ENCODE measurements at regions not wholly inside any gene's neighbourhood (a gene's known extent, or its start where the extent isn't known, plus 50 kb on each side); places are given as distances from the start of the nearest gene placed in this dataset.

GRCh38 chr4:74623041-74623440 lies 171.3 kb downstream of the BTC start:
- H3K4me1 ChIP-seq (ENCODE audit: control insufficient read depth, insufficient read depth, low read length): no peaks in the 10 kb centered on the region
- H3K4me3 ChIP-seq (ENCODE audit: low read length): no peak overlapping the region
- H3K9ac ChIP-seq (ENCODE audit: low read length): no peak overlapping the region
- H3K36me3 ChIP-seq (ENCODE audit: control insufficient read depth, insufficient read depth, low read length): no peaks in the 10 kb centered on the region
- no peaks in the 10 kb centered on the region for H3K27me3 ChIP-seq (ENCODE audit: control insufficient read depth, insufficient read depth, low read length)
- H3K27ac ChIP-seq (ENCODE audit: low read depth, low read length): no peak overlapping the region

GRCh38 chr4:74624351-74625151 lies 169.8 kb downstream of the BTC start:
- Histone ChIP-seq H3K9ac (ENCODE audit: low read length) (no peak overlapping the region), H3K27ac (ENCODE audit: low read depth, low read length) (no peak overlapping the region), H3K4me1 (ENCODE audit: control insufficient read depth, insufficient read depth, low read length) (no peaks in the 10 kb centered on the region), H3K27me3 (ENCODE audit: control insufficient read depth, insufficient read depth, low read length) (no peaks in the 10 kb centered on the region), H3K4me3 (ENCODE audit: low read length) (no peak overlapping the region), H3K36me3 (ENCODE audit: control insufficient read depth, insufficient read depth, low read length) (no peaks in the 10 kb centered on the region)

- Histone ChIP-seq H3K4me1 (ENCODE audit: control insufficient read depth, insufficient read depth, low read length) (no peaks in the 10 kb centered on the region), H3K27me3 (ENCODE audit: control insufficient read depth, insufficient read depth, low read length) (no peaks in the 10 kb centered on the region), H3K4me3 (ENCODE audit: low read length) (no peak overlapping the region), H3K27ac (ENCODE audit: low read depth, low read length) (no peak overlapping the region), H3K36me3 (ENCODE audit: control insufficient read depth, insufficient read depth, low read length) (no peaks in the 10 kb centered on the region), H3K9ac (ENCODE audit: low read length) (no peak overlapping the region)
These were observed 168.3 kb downstream of the BTC start for GRCh38 chr4:74625981-74626380.

- Histone ChIP-seq H3K27me3 (ENCODE audit: control insufficient read depth, insufficient read depth, low read length) (no peaks in the 10 kb centered on the region), H3K4me3 (ENCODE audit: low read length) (no peak overlapping the region), H3K4me1 (ENCODE audit: control insufficient read depth, insufficient read depth, low read length) (no peaks in the 10 kb centered on the region), H3K9ac (ENCODE audit: low read length) (no peak overlapping the region), H3K36me3 (ENCODE audit: control insufficient read depth, insufficient read depth, low read length) (no peaks in the 10 kb centered on the region), H3K27ac (ENCODE audit: low read depth, low read length) (no peak overlapping the region)
These were observed 167.2 kb downstream of the BTC start for GRCh38 chr4:74627093-74627492.

GRCh38 chr4:74627504-74627903 lies 166.8 kb downstream of the BTC start:
- H3K27me3 ChIP-seq (ENCODE audit: control insufficient read depth, insufficient read depth, low read length): no peaks in the 10 kb centered on the region
- no peaks in the 10 kb centered on the region for H3K36me3 ChIP-seq (ENCODE audit: control insufficient read depth, insufficient read depth, low read length)
- no peak overlapping the region for H3K4me3 ChIP-seq (ENCODE audit: low read length)
- no peak overlapping the region for H3K9ac ChIP-seq (ENCODE audit: low read length)
- H3K4me1 ChIP-seq (ENCODE audit: control insufficient read depth, insufficient read depth, low read length): no peaks in the 10 kb centered on the region
- H3K27ac ChIP-seq (ENCODE audit: low read depth, low read length): no peak overlapping the region

GRCh38 chr4:74628852-74629620 lies 165.3 kb downstream of the BTC start:
- no peak overlapping the region for H3K27ac ChIP-seq (ENCODE audit: low read depth, low read length)

GRCh38 chr4:74630551-74630950 lies 163.8 kb downstream of the BTC start:
- Histone ChIP-seq H3K27me3 (ENCODE audit: control insufficient read depth, insufficient read depth, low read length) (no peaks in the 10 kb centered on the region), H3K9ac (ENCODE audit: low read length) (no peak overlapping the region), H3K4me1 (ENCODE audit: control insufficient read depth, insufficient read depth, low read length) (no peaks in the 10 kb centered on the region), H3K27ac (ENCODE audit: low read depth, low read length) (no peak overlapping the region), H3K36me3 (ENCODE audit: control insufficient read depth, insufficient read depth, low read length) (no peaks in the 10 kb centered on the region), H3K4me3 (ENCODE audit: low read length) (no peak overlapping the region)

More at GRCh38 chr4:74628852-74629620, 165.3 kb downstream of the BTC start:
- no peaks in the 10 kb centered on the region for H3K36me3 ChIP-seq (ENCODE audit: control insufficient read depth, insufficient read depth, low read length)
- H3K27me3 ChIP-seq (ENCODE audit: control insufficient read depth, insufficient read depth, low read length): no peaks in the 10 kb centered on the region
- H3K4me1 ChIP-seq (ENCODE audit: control insufficient read depth, insufficient read depth, low read length): no peaks in the 10 kb centered on the region
- H3K4me3 ChIP-seq (ENCODE audit: low read length): no peak overlapping the region
- H3K9ac ChIP-seq (ENCODE audit: low read length): no peak overlapping the region

- no peak overlapping the region for H3K9ac ChIP-seq (ENCODE audit: low read length)
- no peaks in the 10 kb centered on the region for H3K36me3 ChIP-seq (ENCODE audit: control insufficient read depth, insufficient read depth, low read length)
- no peaks in the 10 kb centered on the region for H3K4me1 ChIP-seq (ENCODE audit: control insufficient read depth, insufficient read depth, low read length)
- H3K27me3 ChIP-seq (ENCODE audit: control insufficient read depth, insufficient read depth, low read length): no peaks in the 10 kb centered on the region
- no peak overlapping the region for H3K27ac ChIP-seq (ENCODE audit: low read depth, low read length)
- H3K4me3 ChIP-seq (ENCODE audit: low read length): no peak overlapping the region
These were observed 163.0 kb downstream of the BTC start for GRCh38 chr4:74631338-74631737.

- no peak overlapping the region for H3K4me3 ChIP-seq (ENCODE audit: low read length)
- H3K27me3 ChIP-seq (ENCODE audit: control insufficient read depth, insufficient read depth, low read length): no peaks in the 10 kb centered on the region
- no peaks in the 10 kb centered on the region for H3K4me1 ChIP-seq (ENCODE audit: control insufficient read depth, insufficient read depth, low read length)
- no peak overlapping the region for H3K9ac ChIP-seq (ENCODE audit: low read length)
- H3K27ac ChIP-seq (ENCODE audit: low read depth, low read length): no peak overlapping the region
- no peaks in the 10 kb centered on the region for H3K36me3 ChIP-seq (ENCODE audit: control insufficient read depth, insufficient read depth, low read length)
These were observed 162.3 kb downstream of the BTC start for GRCh38 chr4:74631988-74632387.

- no peak overlapping the region for H3K27ac ChIP-seq (ENCODE audit: low read depth, low read length)
- H3K27me3 ChIP-seq (ENCODE audit: control insufficient read depth, insufficient read depth, low read length): no peaks in the 10 kb centered on the region
- no peaks in the 10 kb centered on the region for H3K4me1 ChIP-seq (ENCODE audit: control insufficient read depth, insufficient read depth, low read length)
- no peaks in the 10 kb centered on the region for H3K36me3 ChIP-seq (ENCODE audit: control insufficient read depth, insufficient read depth, low read length)
- no peak overlapping the region for H3K9ac ChIP-seq (ENCODE audit: low read length)
- H3K4me3 ChIP-seq (ENCODE audit: low read length): no peak overlapping the region
These were observed 161.7 kb downstream of the BTC start for GRCh38 chr4:74632634-74633033.

GRCh38 chr4:74635074-74635473 lies 159.2 kb downstream of the BTC start:
- Histone ChIP-seq H3K36me3 (ENCODE audit: control insufficient read depth, insufficient read depth, low read length) (no peaks in the 10 kb centered on the region), H3K4me1 (ENCODE audit: control insufficient read depth, insufficient read depth, low read length) (peaks cover 3% of the 10 kb centered on the region), H3K27ac (ENCODE audit: low read depth, low read length) (no peak overlapping the region)

GRCh38 chr4:74635490-74636123 lies 158.7 kb downstream of the BTC start:
- Histone ChIP-seq H3K4me1 (ENCODE audit: control insufficient read depth, insufficient read depth, low read length) (peaks cover 5% of the 10 kb centered on the region), H3K27ac (ENCODE audit: low read depth, low read length) (no peak overlapping the region), H3K27me3 (ENCODE audit: control insufficient read depth, insufficient read depth, low read length) (no peaks in the 10 kb centered on the region), H3K9ac (ENCODE audit: low read length) (no peak overlapping the region), H3K36me3 (ENCODE audit: control insufficient read depth, insufficient read depth, low read length) (no peaks in the 10 kb centered on the region), H3K4me3 (ENCODE audit: low read length) (no peak overlapping the region)

More at GRCh38 chr4:74635074-74635473, 159.2 kb downstream of the BTC start:
- Histone ChIP-seq H3K9ac (ENCODE audit: low read length) (no peak overlapping the region), H3K27me3 (ENCODE audit: control insufficient read depth, insufficient read depth, low read length) (no peaks in the 10 kb centered on the region), H3K4me3 (ENCODE audit: low read length) (no peak overlapping the region)
